Central memory CD8-positive, alpha-beta T cell (primary cell): ENCODE measurements at regions not wholly inside any gene's neighbourhood (a gene's known extent, or its start where the extent isn't known, plus 50 kb on each side); places are given as distances from the start of the nearest gene placed in this dataset.
"Not testable (repeated sequence)": the region's sequence is repeated elsewhere in the genome, so short reads cannot be mapped to it uniquely, and the experiment has no call there.

ENCODE experiments used
- ATAC-seq: fragments of 150-1000 bp; cut with Tn5 transposase; replicated peaks from 2 replicates; pipeline ENCODE4 v1.10.0; 2022; ENCODE audit warnings: mild to moderate bottlenecking, moderate FRiP score, moderate number of reproducible peaks; ENCODE audit not compliant: poor library complexity, severe bottlenecking; ENCODE audit errors: extremely low read depth
- DNase-seq, 2 donors: peaks; one replicate each; pipeline ENCODE4 v3.0.0; 2021; ENCODE audit warnings: low spot score in 2 of 2
- H3K27ac Mint-ChIP-seq: one replicate; pipeline ENCODE4 v1.8.0; 2022; ENCODE audit warnings: low read depth, mild to moderate bottlenecking, moderate library complexity, mixed read lengths
- H3K27me3 Mint-ChIP-seq: one replicate; pipeline ENCODE4 v1.8.0; 2022; ENCODE audit warnings: mixed read lengths
- H3K36me3 Mint-ChIP-seq: one replicate; pipeline ENCODE4 v1.8.0; 2022; ENCODE audit warnings: mild to moderate bottlenecking, moderate library complexity, mixed read lengths; ENCODE audit not compliant: insufficient read depth
- H3K4me1 Mint-ChIP-seq: one replicate; pipeline ENCODE4 v1.8.0; 2022; ENCODE audit warnings: mixed read lengths
- H3K4me3 Mint-ChIP-seq: one replicate; pipeline ENCODE4 v1.8.0; 2022; ENCODE audit warnings: mild to moderate bottlenecking, moderate library complexity, mixed read lengths
- H3K9me3 Mint-ChIP-seq: one replicate; pipeline ENCODE4 v1.8.0; 2022; ENCODE audit warnings: mixed read lengths

DNA sequence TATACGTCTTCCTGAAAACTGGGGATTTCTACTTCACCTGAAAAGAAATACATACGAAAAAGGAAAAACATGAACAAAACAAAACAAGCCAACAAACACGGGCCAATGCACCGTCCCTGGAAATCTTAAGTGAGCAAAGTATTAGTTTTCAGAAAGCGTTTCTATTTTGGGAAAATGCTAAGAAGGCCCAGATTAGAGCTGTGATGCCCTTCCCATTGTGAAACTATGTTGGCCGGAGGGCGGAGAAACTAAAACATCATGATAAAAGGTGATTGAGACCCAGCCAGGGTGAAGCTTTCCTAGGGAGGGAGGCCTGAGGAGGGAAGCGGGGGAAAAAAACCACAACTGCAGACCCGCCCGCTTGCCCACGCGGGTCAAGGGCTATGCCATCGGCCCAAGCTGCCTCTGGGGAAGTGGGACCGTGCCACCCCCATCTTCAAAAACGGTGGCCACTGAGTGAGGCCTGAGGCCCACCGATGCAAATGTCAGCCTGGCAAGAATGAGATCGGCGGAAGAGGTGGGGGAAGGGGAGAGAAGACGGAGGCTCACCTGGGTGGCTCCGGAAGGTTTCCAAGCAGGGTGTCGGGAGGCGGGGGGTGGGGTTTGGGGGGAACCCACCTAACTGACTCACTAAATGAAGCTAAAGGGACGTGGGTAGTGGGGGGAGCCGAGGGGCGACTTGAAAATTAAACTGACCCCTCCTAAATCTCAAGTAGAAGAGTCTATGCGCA is 757.6 kb upstream of the DEFB115 start:
- not testable (repeated sequence) for DNase-seq, H3K4me1 Mint-ChIP-seq, H3K27ac Mint-ChIP-seq, ATAC-seq, H3K36me3 Mint-ChIP-seq, H3K9me3 Mint-ChIP-seq, H3K27me3 Mint-ChIP-seq, H3K4me3 Mint-ChIP-seq

DNA sequence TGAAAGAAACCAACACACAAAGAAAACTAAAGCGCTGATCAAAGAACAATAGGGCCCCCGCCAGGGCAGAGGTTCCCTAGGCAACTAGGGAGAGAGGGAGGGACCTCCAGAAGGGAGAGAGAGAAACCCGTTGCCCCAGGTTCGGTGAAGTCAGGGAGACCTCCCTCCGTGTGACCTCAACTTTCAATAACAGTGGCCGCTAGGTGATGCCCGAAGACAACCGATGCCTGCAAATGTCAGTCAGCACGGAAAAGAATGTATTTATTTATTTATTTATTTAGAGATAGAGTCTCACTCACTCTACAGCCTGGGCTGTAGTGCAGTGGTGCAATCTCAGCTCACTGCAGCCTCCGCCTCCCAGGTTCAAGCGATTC is 757.0 kb upstream of the DEFB115 start:
- H3K4me3 Mint-ChIP-seq, H3K4me1 Mint-ChIP-seq, ATAC-seq, DNase-seq, H3K36me3 Mint-ChIP-seq, H3K27ac Mint-ChIP-seq, H3K27me3 Mint-ChIP-seq, H3K9me3 Mint-ChIP-seq: not testable (repeated sequence)

DNA sequence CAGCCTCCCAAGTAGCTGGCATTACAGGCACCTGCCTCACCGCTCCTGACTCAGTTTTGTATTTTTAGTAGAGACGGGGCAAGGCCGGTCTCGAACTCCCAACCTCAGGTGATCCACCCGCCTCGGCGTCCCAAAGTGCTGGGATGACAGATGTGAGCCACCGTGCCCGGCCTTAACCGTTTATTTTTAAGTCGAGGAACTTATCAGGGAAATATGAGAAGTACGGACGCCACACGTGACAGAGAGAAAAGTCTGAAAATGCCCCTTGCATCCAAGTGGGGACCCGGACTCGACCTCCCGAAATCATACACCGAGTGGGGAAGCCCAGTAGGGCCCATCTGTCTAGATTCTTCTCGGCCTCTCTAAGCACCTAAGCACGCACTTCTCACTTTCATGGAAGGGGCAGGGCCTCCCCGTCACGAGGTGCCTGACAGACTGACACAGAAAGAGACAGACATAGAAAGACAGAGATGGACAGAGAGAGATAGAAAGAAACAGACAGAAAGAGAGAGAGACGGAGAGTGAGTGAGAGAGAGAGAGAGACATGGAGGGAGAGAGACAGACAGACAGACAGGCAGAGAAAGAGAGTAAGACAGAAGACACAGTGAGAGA is 756.5 kb upstream of the DEFB115 start:
- Mint-ChIP-seq H3K4me1 (no peaks in the 10 kb centered on the region), H3K27me3 (no peaks in the 10 kb centered on the region), H3K36me3 (no peaks in the 10 kb centered on the region), H3K9me3 (no peaks in the 10 kb centered on the region), H3K27ac (no peak overlapping the region), H3K4me3 (no peak overlapping the region)
- DNase-seq: no peak
- no peak for ATAC-seq

DNA sequence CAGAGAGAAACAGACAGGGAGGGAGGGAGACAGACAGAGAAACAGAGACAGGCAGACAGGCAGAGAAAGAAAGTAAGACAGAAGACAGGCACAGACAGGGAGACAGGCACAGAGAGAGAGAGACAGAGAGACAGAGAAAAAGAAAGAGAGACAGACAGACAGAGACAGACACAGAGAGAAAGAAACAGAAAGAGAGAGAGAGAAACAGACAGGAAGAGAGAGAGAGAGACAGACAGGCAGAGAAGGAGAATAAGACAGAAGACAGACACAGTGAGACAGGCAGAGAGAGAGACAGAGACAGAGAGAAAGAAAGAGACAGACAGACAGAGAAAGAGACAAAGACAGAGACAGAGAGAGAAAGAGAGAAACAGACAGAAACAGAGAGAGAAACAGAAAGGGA is 754.8 kb upstream of the DEFB115 start:
- ATAC-seq: no peak
- Mint-ChIP-seq H3K27ac (no peak overlapping the region), H3K9me3 (no peaks in the 10 kb centered on the region), H3K36me3 (peaks cover 2% of the 10 kb centered on the region), H3K4me1 (no peaks in the 10 kb centered on the region), H3K27me3 (no peaks in the 10 kb centered on the region), H3K4me3 (no peak overlapping the region)
- no peak for DNase-seq

DNA sequence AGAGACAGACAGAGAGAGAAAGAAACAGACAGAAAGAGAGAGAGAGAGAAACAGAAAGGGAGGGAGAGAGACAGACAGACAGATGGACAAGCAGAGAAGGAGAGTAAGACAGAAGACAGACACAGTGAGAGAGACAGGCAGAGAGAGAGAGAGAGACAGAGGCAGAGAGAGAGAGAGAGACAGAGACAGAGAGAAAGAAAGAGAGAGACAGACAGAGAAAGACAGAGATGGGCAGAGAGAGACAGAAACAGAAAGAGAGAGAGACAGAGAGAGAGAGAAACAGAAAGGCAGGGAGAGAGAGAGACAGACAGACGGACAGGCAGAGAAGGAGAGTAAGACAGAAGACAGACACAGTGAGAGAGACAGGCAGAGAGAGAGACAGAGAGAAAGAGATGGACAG is 754.3 kb upstream of the DEFB115 start:
- not testable (repeated sequence) for H3K9me3 Mint-ChIP-seq, H3K27me3 Mint-ChIP-seq, H3K4me3 Mint-ChIP-seq, H3K36me3 Mint-ChIP-seq, ATAC-seq, H3K4me1 Mint-ChIP-seq, DNase-seq, H3K27ac Mint-ChIP-seq

DNA sequence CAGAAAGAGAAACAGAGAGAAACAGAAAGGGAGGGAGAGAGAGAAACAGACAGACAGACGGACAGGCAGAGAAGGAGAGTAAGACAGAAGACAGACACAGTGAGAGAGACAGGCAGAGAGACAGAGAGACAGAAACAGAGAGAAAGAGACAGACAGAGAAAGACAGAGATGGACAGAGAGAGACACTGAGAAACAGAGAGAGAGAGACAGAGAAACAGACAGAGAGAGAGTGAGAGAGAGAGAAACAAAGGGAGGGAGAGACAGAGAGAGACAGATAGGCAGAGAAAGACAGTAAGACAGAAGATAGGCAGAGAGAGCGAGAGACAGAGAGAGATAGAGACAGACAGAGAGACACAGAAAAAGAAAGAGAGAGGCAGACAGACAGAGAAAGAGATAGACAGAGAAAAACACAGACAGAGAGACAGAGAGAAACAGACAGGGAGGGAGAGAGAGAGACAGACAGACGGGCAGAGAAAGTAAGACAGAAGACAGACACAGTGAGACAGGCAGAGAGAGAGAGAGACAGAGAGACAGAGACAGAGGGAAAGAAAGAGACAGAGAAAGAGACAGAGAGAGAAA is 753.4 kb upstream of the DEFB115 start:
- peaks cover 2% of the 10 kb centered on the region for H3K36me3 Mint-ChIP-seq
- H3K4me3 Mint-ChIP-seq: no peak overlapping the region
- H3K9me3 Mint-ChIP-seq: peaks cover 1% of the 10 kb centered on the region
- DNase-seq (no peak), ATAC-seq (no peak)
- no peaks in the 10 kb centered on the region for H3K4me1 Mint-ChIP-seq
- no peak overlapping the region for H3K27ac Mint-ChIP-seq
- H3K27me3 Mint-ChIP-seq: no peaks in the 10 kb centered on the region

DNA sequence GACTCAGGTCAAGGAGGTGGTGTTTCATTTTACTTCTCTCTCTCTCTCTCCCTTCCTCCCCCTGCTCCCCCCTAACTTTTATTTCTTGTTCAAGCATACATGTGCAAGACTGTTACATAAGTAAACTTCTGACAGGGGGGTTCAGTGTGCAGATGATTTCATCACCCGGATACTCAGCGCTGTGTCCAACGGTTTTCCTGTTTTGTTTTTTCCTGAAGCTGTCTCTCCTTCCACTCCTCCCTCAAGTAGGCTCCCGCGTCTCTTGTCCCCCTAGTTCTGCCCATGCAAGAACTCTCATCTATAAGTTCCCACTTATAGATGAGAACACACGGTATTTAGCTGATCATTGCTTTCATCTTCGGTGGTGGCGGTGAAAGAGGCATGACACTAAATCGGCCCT is 751.9 kb upstream of the DEFB115 start:
- no peak for ATAC-seq
- H3K4me1 Mint-ChIP-seq: no peaks in the 10 kb centered on the region
- no peaks in the 10 kb centered on the region for H3K27me3 Mint-ChIP-seq
- no peak overlapping the region for H3K27ac Mint-ChIP-seq
- no peak overlapping the region for H3K4me3 Mint-ChIP-seq
- no peak for DNase-seq
- H3K36me3 Mint-ChIP-seq: peaks cover 2% of the 10 kb centered on the region
- peaks cover 11% of the 10 kb centered on the region for H3K9me3 Mint-ChIP-seq

DNA sequence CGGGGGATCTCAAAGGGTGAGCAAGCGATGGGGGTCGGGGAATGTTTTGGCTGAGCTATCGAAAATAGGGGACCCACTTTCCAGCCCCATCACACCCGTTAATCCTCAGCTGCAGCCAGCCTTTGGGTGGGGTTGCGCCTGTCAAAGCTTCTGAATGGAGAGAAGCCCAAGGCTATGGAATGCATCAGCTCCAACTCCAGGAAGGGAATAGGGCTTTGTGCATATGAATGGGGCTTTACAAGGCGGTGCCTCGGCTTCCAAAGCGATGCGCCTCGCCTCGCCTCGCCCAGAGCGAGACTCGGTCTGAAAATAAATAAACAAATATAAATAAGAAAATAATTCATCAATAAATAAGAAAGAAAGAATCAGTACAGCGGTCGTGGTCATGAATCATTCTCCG is 751.4 kb upstream of the DEFB115 start:
- no peak for DNase-seq
- Mint-ChIP-seq H3K9me3 (peaks cover 15% of the 10 kb centered on the region), H3K4me3 (no peak overlapping the region), H3K27ac (no peak overlapping the region), H3K36me3 (peaks cover 2% of the 10 kb centered on the region), H3K27me3 (no peaks in the 10 kb centered on the region), H3K4me1 (no peaks in the 10 kb centered on the region)
- no peak for ATAC-seq

DNA sequence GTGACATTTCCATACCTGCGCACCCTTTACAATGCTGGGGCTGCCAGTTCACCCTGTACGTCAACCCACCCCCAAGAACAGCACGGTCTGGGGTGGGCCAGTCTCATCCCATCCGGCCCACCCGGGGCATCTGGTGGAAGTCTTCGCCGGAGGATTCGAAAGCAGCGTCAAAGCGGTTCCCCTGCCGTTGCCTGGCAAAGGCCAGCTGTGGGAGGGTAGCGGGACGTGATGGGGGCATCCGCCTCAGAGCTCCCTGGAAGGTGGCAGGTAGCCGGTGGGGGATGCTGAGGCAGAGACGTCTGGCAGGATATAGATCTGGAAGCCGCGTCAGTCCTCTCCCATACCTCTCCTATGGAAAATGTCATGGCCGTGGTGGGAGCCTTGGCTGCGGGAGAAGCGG is 749.1 kb upstream of the DEFB115 start:
- H3K4me1 Mint-ChIP-seq, H3K27ac Mint-ChIP-seq, ATAC-seq, DNase-seq, H3K4me3 Mint-ChIP-seq, H3K36me3 Mint-ChIP-seq, H3K27me3 Mint-ChIP-seq: not testable (repeated sequence)
- H3K9me3 Mint-ChIP-seq: peaks cover 16% of the 10 kb centered on the region

DNA sequence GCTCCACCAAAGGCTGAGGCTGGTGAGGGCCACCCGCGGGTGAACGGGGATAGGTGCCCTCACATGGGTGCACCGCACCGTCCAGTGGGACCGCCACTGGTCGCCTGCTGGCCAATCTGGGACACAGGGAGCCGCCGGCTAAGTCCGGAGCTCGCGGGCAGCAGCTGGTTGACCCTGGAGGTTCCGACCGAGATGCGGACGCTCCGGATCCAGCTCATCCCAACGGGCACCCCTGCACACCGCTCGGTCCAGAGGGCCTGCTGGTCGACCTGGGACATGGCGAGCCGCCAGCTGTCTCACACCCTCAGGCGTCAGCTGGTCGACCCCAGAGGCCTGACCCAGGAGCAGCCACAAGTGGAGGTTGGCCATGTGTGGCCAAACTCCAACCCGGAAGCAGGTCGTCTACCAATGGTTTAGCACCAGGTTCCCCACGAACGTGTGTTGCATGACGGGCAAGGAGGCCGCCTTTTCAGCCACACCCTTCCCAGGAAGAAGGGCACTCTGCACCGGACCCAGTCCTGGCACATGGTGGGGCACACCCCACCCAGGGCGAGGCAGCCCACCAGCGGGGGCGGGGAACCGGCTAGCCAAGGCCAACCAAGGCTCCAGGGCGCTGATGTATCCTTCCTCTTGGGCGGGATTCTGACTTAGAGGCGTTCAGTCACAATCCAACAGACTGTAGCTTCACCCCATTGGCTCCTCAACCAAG is 746.0 kb upstream of the DEFB115 start:
- peaks cover 13% of the 10 kb centered on the region for H3K27me3 Mint-ChIP-seq
- no peaks in the 10 kb centered on the region for H3K4me1 Mint-ChIP-seq
- no peak for DNase-seq
- no peak overlapping the region for H3K27ac Mint-ChIP-seq
- no peak for ATAC-seq
- H3K4me3 Mint-ChIP-seq: no peak overlapping the region
- H3K9me3 Mint-ChIP-seq: peaks cover 23% of the 10 kb centered on the region
- H3K36me3 Mint-ChIP-seq: peaks cover 2% of the 10 kb centered on the region

DNA sequence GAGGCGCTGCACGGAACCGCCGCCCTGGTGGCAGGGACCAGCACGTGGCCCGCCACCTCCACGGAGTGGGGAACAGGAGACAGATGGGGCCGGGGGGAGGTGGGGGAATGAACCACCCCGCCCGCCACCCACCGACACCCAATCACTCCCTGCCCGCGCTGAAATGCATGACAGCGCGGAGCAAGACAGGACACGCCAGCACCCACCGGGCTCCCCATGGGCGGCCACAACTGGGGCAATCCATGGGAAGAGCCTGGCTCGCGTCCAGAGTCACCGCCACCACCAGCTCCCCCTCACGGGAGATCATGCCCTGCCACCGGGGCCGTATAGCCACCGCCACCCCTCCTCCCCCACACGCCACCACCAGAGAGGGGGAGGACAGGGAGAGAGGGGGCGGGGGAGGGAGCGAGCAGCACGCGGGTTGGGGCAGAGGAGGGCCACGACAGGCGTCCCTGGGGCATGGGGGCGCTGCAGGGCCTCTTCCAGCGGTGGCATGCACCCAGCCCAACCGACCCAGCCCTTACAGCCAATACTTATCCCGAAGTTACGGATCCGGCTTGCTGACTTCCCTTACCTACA is 744.3 kb upstream of the DEFB115 start:
- no peak for ATAC-seq
- DNase-seq: no peak
- Mint-ChIP-seq H3K9me3 (peaks cover 23% of the 10 kb centered on the region), H3K4me3 (no peak overlapping the region), H3K27ac (no peak overlapping the region), H3K27me3 (peaks cover 13% of the 10 kb centered on the region), H3K4me1 (no peaks in the 10 kb centered on the region), H3K36me3 (no peaks in the 10 kb centered on the region)

DNA sequence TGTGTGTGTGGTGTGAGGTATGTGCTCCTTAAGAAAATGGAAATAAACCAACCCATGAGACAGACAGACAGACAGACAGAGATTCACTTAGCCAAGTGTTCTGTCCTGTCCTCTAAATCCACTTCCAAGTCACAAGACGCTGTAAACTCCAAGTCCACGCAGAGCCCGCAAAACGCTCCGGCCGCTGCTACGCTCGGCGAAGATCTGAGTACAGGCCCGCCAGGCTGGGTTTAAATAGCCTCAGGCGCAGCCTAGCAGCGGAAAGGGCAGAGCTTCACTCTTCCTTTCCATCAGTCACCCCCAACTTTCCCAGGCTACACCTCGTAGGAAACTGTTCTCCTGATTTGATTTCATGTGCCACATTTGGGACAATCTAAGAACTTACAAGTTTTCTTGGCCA is 741.5 kb upstream of the DEFB115 start:
- ATAC-seq, H3K36me3 Mint-ChIP-seq, DNase-seq, H3K4me1 Mint-ChIP-seq, H3K9me3 Mint-ChIP-seq, H3K27ac Mint-ChIP-seq, H3K4me3 Mint-ChIP-seq: not testable (repeated sequence)
- H3K27me3 Mint-ChIP-seq: peaks cover 13% of the 10 kb centered on the region
